ENCODE measurements at regions not wholly inside any gene's neighbourhood (a gene's known extent, or its start where the extent isn't known, plus 50 kb on each side); places are given as distances from the start of the nearest gene placed in this dataset.
A peak's percentile ranks its signal among the peaks of the same experiment; 100 is the strongest.
"Not testable (repeated sequence)": the region's sequence is repeated elsewhere in the genome, so short reads cannot be mapped to it uniquely, and the experiment has no call there.

DNA sequence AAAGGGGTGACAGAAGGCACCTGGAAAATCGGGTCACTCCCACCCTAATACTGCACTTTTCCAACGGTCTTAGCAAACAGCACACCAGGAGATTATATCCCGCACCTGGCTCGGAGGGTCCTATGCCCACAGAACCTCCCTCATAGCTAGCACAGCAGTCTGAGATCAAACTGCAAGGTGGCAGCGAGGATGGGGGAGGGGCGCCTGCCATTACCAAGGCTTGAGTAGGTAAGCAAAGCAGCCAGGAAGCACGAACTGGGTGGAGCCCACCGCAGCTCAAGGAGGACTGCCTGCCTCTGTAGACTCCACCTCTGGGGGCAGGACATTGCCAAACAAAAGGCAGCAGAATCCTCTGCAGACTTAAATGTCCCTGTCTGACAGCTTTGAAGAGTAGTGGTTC, 101.8 kb downstream of the TBX20 start:
- H3K9me3 ChIP-seq (ENCODE audit: control insufficient read depth in 2 of 2, insufficient read depth in 1 of 2, low read depth in 1 of 2, low read length in 1 of 2); FAIRE-seq: not testable (repeated sequence)
- WGBS, 3 donors: 78 to 92% (median 82%) methylated on average over 8 of the region's 8 CpGs

GRCh38 chr7:35148030-35148429, 105.9 kb downstream of the TBX20 start:
- H3K4me3 ChIP-seq (ENCODE audit: low read depth in 1 of 3, low read length in 3 of 3); H3K27me3 ChIP-seq (ENCODE audit: control insufficient read depth in 3 of 3, insufficient read depth in 3 of 3, low read length in 3 of 3); H3K9me3 ChIP-seq (ENCODE audit: control insufficient read depth in 2 of 2, insufficient read depth in 1 of 2, low read depth in 1 of 2, low read length in 1 of 2); H3K36me3 ChIP-seq (ENCODE audit: control insufficient read depth in 3 of 3, insufficient read depth in 2 of 3, low read depth in 1 of 3, low read length in 3 of 3); H3K27ac ChIP-seq (ENCODE audit: low read depth in 1 of 3, low read length in 2 of 3); H3K4me1 ChIP-seq (ENCODE audit: control insufficient read depth in 3 of 3, insufficient read depth in 2 of 3, low read depth in 1 of 3, low read length in 2 of 3); FAIRE-seq; DNase-seq: not testable (repeated sequence)
- 81 to 86% (median 83%) methylated on average over 4 of the region's 4 CpGs for WGBS, 3 donors

More for the DNA sequence above, 101.8 kb downstream of the TBX20 start:
- not testable (repeated sequence) for DNase-seq; H3K4me3 ChIP-seq (ENCODE audit: low read depth in 1 of 3, low read length in 3 of 3); H3K27ac ChIP-seq (ENCODE audit: low read depth in 1 of 3, low read length in 2 of 3); H3K4me1 ChIP-seq (ENCODE audit: control insufficient read depth in 3 of 3, insufficient read depth in 2 of 3, low read depth in 1 of 3, low read length in 2 of 3); H3K27me3 ChIP-seq (ENCODE audit: control insufficient read depth in 3 of 3, insufficient read depth in 3 of 3, low read length in 3 of 3); H3K36me3 ChIP-seq (ENCODE audit: control insufficient read depth in 3 of 3, insufficient read depth in 2 of 3, low read depth in 1 of 3, low read length in 3 of 3)

- 71 to 90% (median 85%) methylated on average over 2 of the region's 2 CpGs for WGBS, 3 donors
- H3K4me1 ChIP-seq (ENCODE audit: control insufficient read depth in 3 of 3, insufficient read depth in 2 of 3, low read depth in 1 of 3, low read length in 2 of 3); H3K36me3 ChIP-seq (ENCODE audit: control insufficient read depth in 3 of 3, insufficient read depth in 2 of 3, low read depth in 1 of 3, low read length in 3 of 3); H3K27me3 ChIP-seq (ENCODE audit: control insufficient read depth in 3 of 3, insufficient read depth in 3 of 3, low read length in 3 of 3); H3K9me3 ChIP-seq (ENCODE audit: control insufficient read depth in 2 of 2, insufficient read depth in 1 of 2, low read depth in 1 of 2, low read length in 1 of 2); DNase-seq; H3K4me3 ChIP-seq (ENCODE audit: low read depth in 1 of 3, low read length in 3 of 3); FAIRE-seq; H3K27ac ChIP-seq (ENCODE audit: low read depth in 1 of 3, low read length in 2 of 3): not testable (repeated sequence)
Observed at GRCh38 chr7:35142125-35142524, 104.8 kb upstream of the DPY19L1 start.

- H3K27ac ChIP-seq (ENCODE audit: low read depth in 1 of 3, low read length in 2 of 3); DNase-seq; H3K27me3 ChIP-seq (ENCODE audit: control insufficient read depth in 3 of 3, insufficient read depth in 3 of 3, low read length in 3 of 3); H3K4me3 ChIP-seq (ENCODE audit: low read depth in 1 of 3, low read length in 3 of 3); H3K9me3 ChIP-seq (ENCODE audit: control insufficient read depth in 2 of 2, insufficient read depth in 1 of 2, low read depth in 1 of 2, low read length in 1 of 2); H3K36me3 ChIP-seq (ENCODE audit: control insufficient read depth in 3 of 3, insufficient read depth in 2 of 3, low read depth in 1 of 3, low read length in 3 of 3); FAIRE-seq; H3K4me1 ChIP-seq (ENCODE audit: control insufficient read depth in 3 of 3, insufficient read depth in 2 of 3, low read depth in 1 of 3, low read length in 2 of 3): not testable (repeated sequence)
- WGBS, 3 donors: 67 to 70% methylated on average over 1 of the region's 1 CpG; no CpG with 5 or more reads in 1 of the 3 donors
Observed at GRCh38 chr7:35139281-35139680, 102.0 kb upstream of the DPY19L1 start.

GRCh38 chr7:35133465-35133864, 96.2 kb upstream of the DPY19L1 start:
- not testable (repeated sequence) for DNase-seq, FAIRE-seq
- 81 to 88% (median 81%) methylated on average over 2 of the region's 2 CpGs for WGBS, 3 donors

DNA sequence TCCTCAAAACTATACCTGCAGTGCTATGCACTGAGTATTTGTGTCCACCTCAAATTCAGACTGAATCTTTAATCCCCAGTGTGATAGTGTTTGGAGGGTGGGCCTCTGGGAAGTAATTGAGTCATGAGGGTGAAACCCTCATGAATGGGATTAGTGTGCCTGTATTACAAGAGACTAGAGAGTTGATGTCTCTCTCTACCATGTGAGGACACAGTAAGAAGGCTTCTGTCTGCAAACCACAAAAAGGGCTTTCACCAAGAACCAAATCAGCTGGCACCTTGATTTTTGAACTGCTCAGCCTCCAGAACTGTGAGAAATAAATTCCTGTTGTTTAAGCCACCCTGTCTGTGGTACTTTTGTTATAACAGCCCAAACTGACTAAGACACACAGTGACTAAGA, 95.7 kb upstream of the DPY19L1 start:
- H3K27me3 ChIP-seq (ENCODE audit: control insufficient read depth in 3 of 3, insufficient read depth in 3 of 3, low read length in 3 of 3); H3K27ac ChIP-seq (ENCODE audit: low read depth in 1 of 3, low read length in 2 of 3); DNase-seq; H3K9me3 ChIP-seq (ENCODE audit: control insufficient read depth in 2 of 2, insufficient read depth in 1 of 2, low read depth in 1 of 2, low read length in 1 of 2); FAIRE-seq; H3K4me1 ChIP-seq (ENCODE audit: control insufficient read depth in 3 of 3, insufficient read depth in 2 of 3, low read depth in 1 of 3, low read length in 2 of 3); H3K36me3 ChIP-seq (ENCODE audit: control insufficient read depth in 3 of 3, insufficient read depth in 2 of 3, low read depth in 1 of 3, low read length in 3 of 3); H3K4me3 ChIP-seq (ENCODE audit: low read depth in 1 of 3, low read length in 3 of 3): not testable (repeated sequence)

More at GRCh38 chr7:35133465-35133864, 96.2 kb upstream of the DPY19L1 start:
- not testable (repeated sequence) for H3K27me3 ChIP-seq (ENCODE audit: control insufficient read depth in 3 of 3, insufficient read depth in 3 of 3, low read length in 3 of 3); H3K4me3 ChIP-seq (ENCODE audit: low read depth in 1 of 3, low read length in 3 of 3); H3K9me3 ChIP-seq (ENCODE audit: control insufficient read depth in 2 of 2, insufficient read depth in 1 of 2, low read depth in 1 of 2, low read length in 1 of 2); H3K4me1 ChIP-seq (ENCODE audit: control insufficient read depth in 3 of 3, insufficient read depth in 2 of 3, low read depth in 1 of 3, low read length in 2 of 3); H3K27ac ChIP-seq (ENCODE audit: low read depth in 1 of 3, low read length in 2 of 3); H3K36me3 ChIP-seq (ENCODE audit: control insufficient read depth in 3 of 3, insufficient read depth in 2 of 3, low read depth in 1 of 3, low read length in 3 of 3)

- WGBS, 3 donors: 75 to 83% (median 81%) methylated on average over 2 of the region's 2 CpGs
- not testable (repeated sequence) for H3K9me3 ChIP-seq (ENCODE audit: control insufficient read depth in 2 of 2, insufficient read depth in 1 of 2, low read depth in 1 of 2, low read length in 1 of 2); H3K4me1 ChIP-seq (ENCODE audit: control insufficient read depth in 3 of 3, insufficient read depth in 2 of 3, low read depth in 1 of 3, low read length in 2 of 3); H3K36me3 ChIP-seq (ENCODE audit: control insufficient read depth in 3 of 3, insufficient read depth in 2 of 3, low read depth in 1 of 3, low read length in 3 of 3); H3K27ac ChIP-seq (ENCODE audit: low read depth in 1 of 3, low read length in 2 of 3); DNase-seq; H3K27me3 ChIP-seq (ENCODE audit: control insufficient read depth in 3 of 3, insufficient read depth in 3 of 3, low read length in 3 of 3); FAIRE-seq; H3K4me3 ChIP-seq (ENCODE audit: low read depth in 1 of 3, low read length in 3 of 3)
Observed at GRCh38 chr7:35128662-35129061, 91.4 kb upstream of the DPY19L1 start.

GRCh38 chr7:35118526-35118925, 81.2 kb upstream of the DPY19L1 start:
- H3K36me3 ChIP-seq (ENCODE audit: control insufficient read depth in 3 of 3, insufficient read depth in 2 of 3, low read depth in 1 of 3, low read length in 3 of 3); H3K4me3 ChIP-seq (ENCODE audit: low read depth in 1 of 3, low read length in 3 of 3); DNase-seq; H3K27ac ChIP-seq (ENCODE audit: low read depth in 1 of 3, low read length in 2 of 3); FAIRE-seq; H3K27me3 ChIP-seq (ENCODE audit: control insufficient read depth in 3 of 3, insufficient read depth in 3 of 3, low read length in 3 of 3); H3K4me1 ChIP-seq (ENCODE audit: control insufficient read depth in 3 of 3, insufficient read depth in 2 of 3, low read depth in 1 of 3, low read length in 2 of 3); H3K9me3 ChIP-seq (ENCODE audit: control insufficient read depth in 2 of 2, insufficient read depth in 1 of 2, low read depth in 1 of 2, low read length in 1 of 2): not testable (repeated sequence)
- 39 to 47% (median 45%) methylated on average over 6 of the region's 6 CpGs for WGBS, 3 donors

- not testable (repeated sequence) for H3K9me3 ChIP-seq (ENCODE audit: control insufficient read depth in 2 of 2, insufficient read depth in 1 of 2, low read depth in 1 of 2, low read length in 1 of 2); H3K4me1 ChIP-seq (ENCODE audit: control insufficient read depth in 3 of 3, insufficient read depth in 2 of 3, low read depth in 1 of 3, low read length in 2 of 3); H3K36me3 ChIP-seq (ENCODE audit: control insufficient read depth in 3 of 3, insufficient read depth in 2 of 3, low read depth in 1 of 3, low read length in 3 of 3); H3K27me3 ChIP-seq (ENCODE audit: control insufficient read depth in 3 of 3, insufficient read depth in 3 of 3, low read length in 3 of 3); H3K4me3 ChIP-seq (ENCODE audit: low read depth in 1 of 3, low read length in 3 of 3); FAIRE-seq; H3K27ac ChIP-seq (ENCODE audit: low read depth in 1 of 3, low read length in 2 of 3)
- WGBS, 3 donors: 33 to 71% (median 52%) methylated on average over 1 of the region's 1 CpG
- DNase-seq: peak in 1 of 2 donors; percentile 21
Observed at GRCh38 chr7:35106667-35107066, 69.4 kb upstream of the DPY19L1 start.
